H1 (cell line): ENCODE measurements at regions not wholly inside any gene's neighbourhood (a gene's known extent, or its start where the extent isn't known, plus 50 kb on each side); places are given as distances from the start of the nearest gene placed in this dataset.
A peak's percentile ranks its signal among the peaks of the same experiment; 100 is the strongest.

Source experiments
- CTCF ChIA-PET: fragments of 300-600 bp; sonication (Branson Sonifier 250); formaldehyde crosslinking; loops from one replicate; lab custom pipeline; 2021; ENCODE audit not compliant: partially characterized antibody; lab: Charles Lee
- POLR2A ChIA-PET: fragments of 300-600 bp; sonication (Branson Sonifier 250); formaldehyde crosslinking; loops from one replicate; lab custom pipeline; 2021; ENCODE audit warnings: inconsistent platforms; ENCODE audit not compliant: partially characterized antibody; lab: Charles Lee
- DNase-seq, 2 experiments: peaks; one replicate each; pipeline versions ENCODE4 v3.0.0 to v3.0.0-alpha.2; 2010 to 2022; ENCODE audit warnings: low spot score in 2 of 2, low read depth in 1 of 2, mixed read lengths in 1 of 2
- FAIRE-seq: peaks from 2 replicates; lab custom pipeline; 2011; peaks lifted over from hg19 to GRCh38; lab: Jason Lieb, UNC
- H2AFZ ChIP-seq: 2 replicates; pipeline ENCODE4 v1.8.1; 2012; ENCODE audit warnings: low read length, inconsistent platforms
- H2AK5ac ChIP-seq: 2 replicates; pipeline ENCODE4 v1.6.1; 2013; ENCODE audit warnings: low read depth, low read length
- H2BK120ac ChIP-seq: replicated peaks from 2 replicates; pipeline ENCODE3; 2013; ENCODE audit warnings: low read depth, low read length, inconsistent platforms
- H2BK12ac ChIP-seq: 2 replicates; pipeline ENCODE4 v1.6.1; 2013; ENCODE audit warnings: low read depth, low read length
- H2BK15ac ChIP-seq: 2 replicates; pipeline ENCODE4 v1.6.1; 2013; ENCODE audit warnings: low read length
- H2BK20ac ChIP-seq: 2 replicates; pipeline ENCODE4 v1.6.1; 2013; ENCODE audit warnings: low read length
- H2BK5ac ChIP-seq: 2 replicates; pipeline ENCODE4 v1.6.1; 2013; ENCODE audit warnings: low read depth, low read length
- H3K14ac ChIP-seq: 2 replicates; pipeline ENCODE4 v1.6.1; 2013; ENCODE audit warnings: inconsistent platforms; ENCODE audit not compliant: insufficient read length
- H3K18ac ChIP-seq: 2 replicates; pipeline ENCODE4 v1.6.1; 2013; ENCODE audit warnings: low read length; ENCODE audit errors: extremely low read depth
- H3K23ac ChIP-seq: 2 replicates; pipeline ENCODE4 v1.6.1; 2013; ENCODE audit warnings: inconsistent platforms; ENCODE audit not compliant: insufficient read length
- H3K23me2 ChIP-seq: 2 replicates; pipeline ENCODE4 v1.6.1; 2013; ENCODE audit warnings: low read depth, low read length
- H3K27ac ChIP-seq: 2 replicates; pipeline ENCODE4 v1.6.1; 2011; ENCODE audit warnings: low read depth, low read length, inconsistent platforms
- H3K27me3 ChIP-seq, 4 experiments: replicated peaks in 1 of 4; 1 replicate in 1 of 4; 2 replicates in 3 of 4; pipeline versions ENCODE4 v1.6.1 to v1.8.1; 2011 to 2013; ENCODE audit warnings: low read length in 3 of 4, mild to moderate bottlenecking in 3 of 4, inconsistent platforms in 2 of 4, mixed read lengths in 2 of 4, moderate library complexity in 1 of 4; ENCODE audit not compliant: control insufficient read depth in 3 of 4, insufficient read depth in 3 of 4; ENCODE audit errors: extremely low read depth in 1 of 4
- H3K36me3 ChIP-seq, 4 experiments: 2 replicates each; pipeline versions ENCODE4 v1.6.1 to v1.8.1; 2011 to 2013; ENCODE audit warnings: mild to moderate bottlenecking in 4 of 4, low read length in 3 of 4, moderate library complexity in 2 of 4, control low read depth in 1 of 4, inconsistent platforms in 1 of 4; ENCODE audit not compliant: insufficient read depth in 4 of 4, control insufficient read depth in 2 of 4
- H3K4ac ChIP-seq: replicated peaks from 2 replicates; pipeline ENCODE3; 2013; ENCODE audit warnings: low read length, low read depth, mixed read lengths, inconsistent platforms; ENCODE audit not compliant: insufficient read length
- H3K4me1 ChIP-seq, 4 experiments: replicated peaks in 1 of 4; 1 replicate in 1 of 4; 2 replicates in 3 of 4; pipeline versions ENCODE4 v1.6.1 to v1.8.1; 2011 to 2013; ENCODE audit warnings: low read length in 3 of 4, inconsistent platforms in 2 of 4, mixed read lengths in 1 of 4; ENCODE audit not compliant: insufficient read depth in 4 of 4, control insufficient read depth in 3 of 4
- H3K4me2 ChIP-seq, 2 experiments: 2 replicates each; pipeline versions ENCODE4 v1.6.1 to v1.8.1; 2011 to 2013; ENCODE audit warnings: low read depth in 2 of 2, low read length in 2 of 2, control low read depth in 1 of 2, inconsistent platforms in 1 of 2, mild to moderate bottlenecking in 1 of 2; ENCODE audit not compliant: insufficient read depth in 1 of 2
- H3K4me3 ChIP-seq, 4 experiments: fragments of 200-600, 300-600 bp in 1 of 4; sonication (generic), shearing (Covaris generic), sonication (Bioruptor Twin) in 1 of 4; 2 replicates each; pipeline versions ENCODE4 v1.5.1 to v1.8.1; 2011 to 2016; ENCODE audit warnings: low read length in 4 of 4, low read depth in 3 of 4, control low read depth in 2 of 4, inconsistent platforms in 2 of 4, mild to moderate bottlenecking in 2 of 4, mixed read lengths in 1 of 4, moderate library complexity in 1 of 4; ENCODE audit not compliant: insufficient read depth in 2 of 4; ENCODE audit errors: extremely low read depth in 1 of 4
- H3K56ac ChIP-seq: replicated peaks from 2 replicates; pipeline ENCODE3; 2013; ENCODE audit warnings: low read depth, mild to moderate bottlenecking, mixed read lengths, low read length, inconsistent platforms; ENCODE audit not compliant: insufficient read length
- H3K79me1 ChIP-seq: 2 replicates; pipeline ENCODE4 v1.6.1; 2013; ENCODE audit warnings: low read depth, low read length, control low read depth
- H3K79me2 ChIP-seq, 2 experiments: 2 replicates each; pipeline versions ENCODE4 v1.6.1 to v1.8.1; 2012 to 2013; ENCODE audit warnings: low read length in 2 of 2, mild to moderate bottlenecking in 2 of 2, inconsistent platforms in 1 of 2; ENCODE audit not compliant: insufficient read depth in 2 of 2, control insufficient read depth in 1 of 2
- H3K9ac ChIP-seq, 4 experiments: replicated peaks in 1 of 4; 1 replicate in 1 of 4; 2 replicates in 3 of 4; pipeline versions ENCODE4 v1.6.1 to v1.8.1; 2011 to 2013; ENCODE audit warnings: low read depth in 3 of 4, low read length in 3 of 4, control low read depth in 2 of 4, mild to moderate bottlenecking in 2 of 4, moderate library complexity in 2 of 4, inconsistent platforms in 1 of 4; ENCODE audit errors: extremely low read depth in 1 of 4
- H3K9me3 ChIP-seq, 2 experiments: 2 replicates each; pipeline versions ENCODE4 v1.6.1 to v1.8.1; 2012 to 2013; ENCODE audit warnings: mild to moderate bottlenecking in 2 of 2, moderate library complexity in 2 of 2, control low read depth in 1 of 2, inconsistent platforms in 1 of 2, low read depth in 1 of 2, low read length in 1 of 2, mixed read lengths in 1 of 2; ENCODE audit not compliant: insufficient read depth in 2 of 2
- H4K20me1 ChIP-seq, 2 experiments: replicated peaks in 1 of 2; 2 replicates each; pipeline versions ENCODE3 to v1.8.1; 2011 to 2013; ENCODE audit warnings: inconsistent platforms in 2 of 2, low read length in 2 of 2, mild to moderate bottlenecking in 1 of 2; ENCODE audit not compliant: insufficient read depth in 2 of 2, control insufficient read depth in 1 of 2
- H4K5ac ChIP-seq: 2 replicates; pipeline ENCODE4 v1.6.1; 2013; ENCODE audit warnings: low read length, low read depth, mixed read lengths, inconsistent platforms; ENCODE audit not compliant: insufficient read length
- H4K8ac ChIP-seq: 2 replicates; pipeline ENCODE4 v1.8.0; 2013; ENCODE audit warnings: mild to moderate bottlenecking, moderate library complexity, low read length, inconsistent platforms; ENCODE audit not compliant: insufficient read depth; ENCODE audit errors: extremely low read depth
- H4K91ac ChIP-seq: replicated peaks from 2 replicates; pipeline ENCODE3; 2013; ENCODE audit warnings: low read length, mixed read lengths, inconsistent platforms; ENCODE audit not compliant: insufficient read length
- CEBPB ChIP-seq: IDR thresholded peaks from 2 replicates; pipeline ENCODE4 v1.6.1; 2012; ENCODE audit warnings: low read depth, low read length
- HDAC6 ChIP-seq: IDR thresholded peaks from one replicate; pipeline ENCODE4 v1.7.1; 2012; ENCODE audit warnings: low read depth, mild to moderate bottlenecking, inconsistent platforms, low read length, moderate library complexity
- SIRT6 ChIP-seq: IDR thresholded peaks from one replicate; pipeline ENCODE4 v1.7.1; 2012; ENCODE audit warnings: low read length, inconsistent platforms
- SP4 ChIP-seq: IDR thresholded peaks from 2 replicates; pipeline ENCODE4 v1.6.1; 2012; ENCODE audit warnings: low read length, inconsistent platforms
- SRF ChIP-seq: IDR thresholded peaks from 2 replicates; pipeline ENCODE4 v1.6.1; 2011; ENCODE audit warnings: mild to moderate bottlenecking, low read depth, low read length, moderate library complexity
- TCF12 ChIP-seq: IDR thresholded peaks from 2 replicates; pipeline ENCODE4 v1.6.1; 2011; ENCODE audit warnings: low read depth, mild to moderate bottlenecking, low read length
- WGBS, 2 experiments: shearing (Covaris generic) in 1 of 2; methylation state at CpG; one replicate each; pipeline versions ENCODE4 v1.1.6 to v1.1.7; 2013 to 2015; ENCODE audit warnings: low lambda C conversion rate in 2 of 2, mixed read lengths in 2 of 2, inconsistent platforms in 1 of 2, low coverage in 1 of 2, missing lambda C conversion rate in 1 of 2; ENCODE audit not compliant: insufficient replicate concordance in 2 of 2, insufficient coverage in 1 of 2, insufficient read length in 1 of 2; ENCODE audit errors: extremely low coverage in 1 of 2, missing lambda C conversion rate in 1 of 2; 5-methylcytosine and 5-hydroxymethylcytosine counted together

GRCh38 chr6:140572129-140572528 is 1197.7 kb upstream of the CITED2 start:
- H3K9me3 ChIP-seq, result no peaks in the 10 kb centered on the region
- no peaks in the 10 kb centered on the region for H3K36me3 ChIP-seq
- no peak overlapping the region for H3K18ac ChIP-seq
- WGBS, 2 experiments, result 96% methylated on average over 3 of the region's 3 CpGs; no CpG with 5 or more reads in 1 of the 2 experiments
- no peaks in the 10 kb centered on the region for H4K20me1 ChIP-seq
- no peak overlapping the region; the same call in 1 of the 2 replicates for H2BK20ac ChIP-seq
- H4K5ac ChIP-seq, result no peak overlapping the region
- H2BK12ac ChIP-seq, result no peak overlapping the region
- H2BK5ac ChIP-seq, result no peak overlapping the region
- no peak overlapping the region for H3K14ac ChIP-seq
- H3K79me2 ChIP-seq, result no peaks in the 10 kb centered on the region
- H3K79me1 ChIP-seq, result no peaks in the 10 kb centered on the region
- H3K27ac ChIP-seq, result no peak overlapping the region
- no peak overlapping the region for H4K8ac ChIP-seq
- peaks cover 0 to 5% (median 0%) of the 10 kb centered on the region in 4 experiments; a peak in 1 of 7 replicates for H3K4me1 ChIP-seq
- FAIRE-seq (no peak), DNase-seq (no peak)
- H2AFZ ChIP-seq, result peak overlapping the region; percentile 12; the same call in 1 of the 2 replicates
- no peak overlapping the region for H3K9ac ChIP-seq
- no peak overlapping the region for H2AK5ac ChIP-seq
- H3K23me2 ChIP-seq, result no peaks in the 10 kb centered on the region
- POLR2A ChIA-PET, result no interaction called here
- H2BK120ac ChIP-seq, result no peak overlapping the region
- no peak overlapping the region for H3K4me2 ChIP-seq
- H3K27me3 ChIP-seq, result no peaks in the 10 kb centered on the region
- CTCF ChIA-PET, result interaction anchor here (0.8 kb wide), 1 partner anchor 59 kb away, joined by 4 read pairs; no protein-coding TSS in a partner anchor
- H3K23ac ChIP-seq, result no peak overlapping the region
- no peak overlapping the region for H4K91ac ChIP-seq
- no peak overlapping the region for H3K56ac ChIP-seq
- no peak overlapping the region for H3K4me3 ChIP-seq
- TF ChIP-seq CEBPB, result no peak
- no peak for TF ChIP-seq SIRT6
- TF ChIP-seq SP4, result no peak
- no peak for TF ChIP-seq HDAC6
- no peak for TF ChIP-seq SRF
- no peak for TF ChIP-seq TCF12
- no peak overlapping the region for H2BK15ac ChIP-seq
- no peak overlapping the region for H3K4ac ChIP-seq
